Pancreas (tissue), 10 donors: ENCODE measurements at regions not wholly inside any gene's neighbourhood (a gene's known extent, or its start where the extent isn't known, plus 50 kb on each side); places are given as distances from the start of the nearest gene placed in this dataset.

Source experiments
- ATAC-seq, 4 donors: fragments of 200-7000 bp; cut with Tn5 transposase; one replicate each; pipeline versions ENCODE4 v1.8.0 to v1.9.1; 2020; ENCODE audit warnings: mild to moderate bottlenecking in 4 of 4, moderate library complexity in 4 of 4
- DNase-seq, 6 donors: peaks; one replicate each; pipeline ENCODE4 v3.0.0-alpha.2; 2020
- FAIRE-seq: peaks from 2 replicates; lab custom pipeline; 2012; peaks lifted over from hg19 to GRCh38; lab: Jason Lieb, UNC
- H3K27ac ChIP-seq, 4 donors: fragments of 200-600 bp; sonication (generic); 1 replicate in 3 of 4; 2 replicates in 1 of 4; pipeline versions ENCODE4 v1.5.0 to v1.8.0; 2020
- H3K27me3 ChIP-seq, 4 donors: fragments of 200-600 bp; one replicate each; pipeline ENCODE4 v1.8.0; 2021
- H3K36me3 ChIP-seq, 3 donors: fragments of 200-600 bp; sonication (generic) in 1 of 3; one replicate each; pipeline versions ENCODE4 v1.5.0 to v1.8.0; 2020 to 2021
- H3K4me1 ChIP-seq, 3 donors: fragments of 200-600 bp; one replicate each; pipeline ENCODE4 v1.8.0; 2021
- H3K4me3 ChIP-seq, 4 donors: fragments of 200-600 bp; sonication (generic) in 2 of 4; one replicate each; pipeline versions ENCODE4 v1.5.0 to v1.8.0; 2020 to 2021
- H3K9me3 ChIP-seq, 4 donors: fragments of 200-600 bp; one replicate each; pipeline ENCODE4 v1.8.0; 2021
- WGBS, 2 donors: extraction: QIAGEN DNeasy Blood & Tissue Kit; methylation state at CpG; one replicate each; pipeline ENCODE4 v1.1.7; 2013; 5-methylcytosine and 5-hydroxymethylcytosine counted together
- intact Hi-C, 3 donors: fragments of 100-400 bp; cut with DNase I; formaldehyde crosslinking; loops; one replicate each; pipeline versions ENCODE4 v1.11.1 to v1.14.2; 2022
- TF ChIP-seq, protein P1 (sequence below), 4 donors: fragments of 200-600 bp; sonication (generic) in 3 of 4; IDR thresholded peaks; one replicate each; pipeline versions ENCODE4 v1.5.0 to v1.8.0; 2021; ENCODE audit warnings: antibody characterized with exemption in 4 of 4
- donor health status: healthy with polysubstance abuse.
- donor health status: DM: no; HTN: no; CAD: no; lungs with moderate emphysema.
- donor health status: DM: no; HTN: no; CAD: no.
- donor health status: control.
- donor health status: control.
- donor health status: Bipolar disorder and iron deficiency.
- donor health status: DM: yes; HTN: yes; CAD: no.
- donor health status: DM: no; HTN: no; CAD: no.
- donor health status: DM: no; HTN: no; CAD: no.
- donor health status: DM: yes; HTN: yes; CAD: no.

DNA sequence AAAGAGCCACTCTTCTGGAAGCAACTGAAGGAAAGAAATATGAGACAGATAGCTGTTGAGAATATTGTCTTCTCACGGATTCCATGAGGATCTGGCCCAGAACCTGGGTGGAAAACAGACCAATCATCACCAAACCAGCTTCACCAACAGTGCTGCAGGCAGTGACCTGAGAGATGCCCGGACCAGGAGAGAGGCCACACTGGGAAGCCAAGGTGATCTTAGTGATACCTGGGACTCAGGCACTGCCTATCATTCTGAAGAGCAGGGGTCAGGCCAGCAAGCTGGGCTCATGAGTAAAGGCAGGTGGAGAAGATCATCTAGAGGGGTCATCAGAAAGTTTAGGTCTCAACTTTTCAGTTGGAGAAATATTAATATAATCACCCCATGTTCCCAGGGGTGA, 595.8 kb upstream of the CADM1 start:
- DNase-seq (no peak), FAIRE-seq (no peak), ATAC-seq (no peak)
- no peaks in the 10 kb centered on the region for H3K4me1 ChIP-seq
- H3K4me3 ChIP-seq, result no peak overlapping the region
- intact Hi-C loops, result no loop called here
- no peaks in the 10 kb centered on the region for H3K9me3 ChIP-seq
- no peaks in the 10 kb centered on the region for H3K36me3 ChIP-seq
- no peak overlapping the region for H3K27ac ChIP-seq
- H3K27me3 ChIP-seq, result no peaks in the 10 kb centered on the region
- TF ChIP-seq, protein P1, sequence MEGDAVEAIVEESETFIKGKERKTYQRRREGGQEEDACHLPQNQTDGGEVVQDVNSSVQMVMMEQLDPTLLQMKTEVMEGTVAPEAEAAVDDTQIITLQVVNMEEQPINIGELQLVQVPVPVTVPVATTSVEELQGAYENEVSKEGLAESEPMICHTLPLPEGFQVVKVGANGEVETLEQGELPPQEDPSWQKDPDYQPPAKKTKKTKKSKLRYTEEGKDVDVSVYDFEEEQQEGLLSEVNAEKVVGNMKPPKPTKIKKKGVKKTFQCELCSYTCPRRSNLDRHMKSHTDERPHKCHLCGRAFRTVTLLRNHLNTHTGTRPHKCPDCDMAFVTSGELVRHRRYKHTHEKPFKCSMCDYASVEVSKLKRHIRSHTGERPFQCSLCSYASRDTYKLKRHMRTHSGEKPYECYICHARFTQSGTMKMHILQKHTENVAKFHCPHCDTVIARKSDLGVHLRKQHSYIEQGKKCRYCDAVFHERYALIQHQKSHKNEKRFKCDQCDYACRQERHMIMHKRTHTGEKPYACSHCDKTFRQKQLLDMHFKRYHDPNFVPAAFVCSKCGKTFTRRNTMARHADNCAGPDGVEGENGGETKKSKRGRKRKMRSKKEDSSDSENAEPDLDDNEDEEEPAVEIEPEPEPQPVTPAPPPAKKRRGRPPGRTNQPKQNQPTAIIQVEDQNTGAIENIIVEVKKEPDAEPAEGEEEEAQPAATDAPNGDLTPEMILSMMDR (IDR thresholded peaks at IDR 0.05), result no peak
- 66 to 77% methylated on average over 2 of the region's 2 CpGs for WGBS, 2 donors

DNA sequence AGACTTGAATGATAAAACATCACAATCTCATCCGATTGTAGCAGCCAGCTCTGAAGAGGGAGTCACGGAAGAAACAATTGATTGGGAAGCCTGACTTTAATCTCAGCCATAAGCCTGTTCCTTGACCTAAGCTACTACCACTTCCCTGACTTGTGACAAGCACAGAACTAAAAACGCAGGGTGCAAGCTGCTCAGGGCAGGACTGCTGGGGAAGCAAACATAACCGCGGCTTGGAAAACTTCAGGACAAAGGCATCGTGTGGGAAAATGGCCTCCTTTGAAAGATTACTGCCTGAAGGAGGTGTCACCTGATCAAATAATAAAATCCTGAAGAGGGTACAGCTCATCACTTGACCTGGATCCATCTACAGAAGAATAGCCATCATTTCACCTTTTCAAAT, 595.3 kb upstream of the CADM1 start:
- Histone ChIP-seq H3K27me3 (no peaks in the 10 kb centered on the region), H3K27ac (no peak overlapping the region), H3K4me1 (no peaks in the 10 kb centered on the region), H3K4me3 (no peak overlapping the region), H3K9me3 (no peaks in the 10 kb centered on the region), H3K36me3 (no peaks in the 10 kb centered on the region)
- intact Hi-C loops, result no loop called here
- TF ChIP-seq, protein P1 (IDR thresholded peaks at IDR 0.05), result no peak
- ATAC-seq (no peak), FAIRE-seq (no peak), DNase-seq (no peak)
- WGBS, 2 donors, result 48 to 55% methylated on average over 6 of the region's 6 CpGs

DNA sequence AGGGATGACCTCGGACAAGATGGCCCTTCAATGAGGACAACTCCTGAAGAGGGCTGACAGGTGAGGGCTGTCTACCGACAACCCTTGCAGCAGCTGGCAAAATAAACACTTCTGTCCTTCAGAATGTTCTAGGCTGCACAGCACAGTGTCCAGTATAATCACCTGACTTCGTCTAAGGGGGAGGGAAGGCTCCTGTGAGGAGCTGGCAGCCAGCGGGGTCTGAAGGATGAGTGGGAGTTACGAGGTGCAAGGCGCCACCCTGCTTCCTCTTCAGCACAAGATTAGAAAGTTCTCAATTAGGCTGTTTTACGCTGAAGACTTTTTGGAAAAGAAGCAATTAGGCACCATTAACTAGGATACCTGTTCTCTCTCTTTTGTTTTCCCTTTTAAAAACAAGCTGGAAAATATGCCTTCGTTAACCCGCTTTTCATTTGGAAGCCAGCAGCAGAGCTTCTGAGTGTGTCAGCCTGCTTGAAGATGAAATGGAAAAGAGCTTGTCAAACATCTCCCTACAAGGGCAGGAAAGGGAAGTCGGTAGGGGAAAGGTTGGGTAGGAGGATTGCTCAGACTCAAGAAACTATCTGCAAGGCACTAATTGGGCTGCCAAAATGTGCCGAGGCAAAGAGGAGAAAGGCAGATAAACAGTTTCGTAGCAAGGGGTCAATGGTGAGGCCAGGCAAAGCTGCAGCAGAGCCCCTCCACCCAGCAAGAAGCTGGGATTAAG, 592.2 kb upstream of the CADM1 start:
- Histone ChIP-seq H3K4me1 (no peaks in the 10 kb centered on the region), H3K4me3 (no peak overlapping the region), H3K27me3 (no peaks in the 10 kb centered on the region), H3K36me3 (no peaks in the 10 kb centered on the region), H3K9me3 (no peaks in the 10 kb centered on the region), H3K27ac (no peak overlapping the region)
- intact Hi-C loops, result no loop called here
- TF ChIP-seq, protein P1 (IDR thresholded peaks at IDR 0.05), result no peak
- 51 to 57% methylated on average over 12 of the region's 12 CpGs for WGBS, 2 donors
- no peak for ATAC-seq
- no peak for DNase-seq
- no peak for FAIRE-seq

DNA sequence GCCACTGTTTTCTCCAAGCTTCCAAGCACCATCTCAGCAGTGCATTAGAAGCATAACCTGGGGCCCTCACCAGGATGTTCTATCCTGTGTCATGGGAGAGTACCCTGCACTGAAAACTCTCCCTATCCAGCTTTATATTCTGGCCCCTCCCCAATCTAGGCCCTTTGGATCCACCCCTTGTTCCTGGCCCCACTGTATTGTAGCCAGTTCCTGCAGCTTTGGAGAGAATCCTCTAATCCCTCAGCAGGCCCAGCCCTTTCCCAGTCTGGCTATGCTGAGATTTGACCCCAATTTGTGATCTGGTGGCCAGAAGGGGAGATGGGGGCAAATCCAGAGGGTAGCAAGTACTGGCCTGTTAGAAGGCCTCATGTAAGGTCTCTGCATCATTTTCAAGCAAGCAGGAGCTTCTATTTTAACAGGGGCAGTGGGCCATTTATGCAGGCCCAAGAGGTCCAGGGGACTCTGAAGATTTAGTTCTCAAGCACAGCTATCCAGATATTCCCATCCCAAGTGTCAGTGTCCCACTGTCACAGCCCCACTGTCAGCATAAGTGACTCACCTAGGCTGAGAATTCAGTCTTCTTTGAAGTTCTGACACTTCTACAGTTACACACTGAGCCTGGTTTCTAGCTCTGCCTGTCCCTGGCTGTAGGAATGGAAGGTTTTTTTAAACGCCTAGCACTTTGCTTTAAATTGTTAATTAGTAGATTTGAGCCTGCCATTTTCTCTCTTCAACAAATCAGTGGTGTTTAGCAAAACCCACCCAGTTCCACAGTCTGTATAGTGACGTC, 589.5 kb upstream of the CADM1 start:
- DNase-seq (no peak), ATAC-seq (no peak), FAIRE-seq (no peak)
- no peaks in the 10 kb centered on the region for H3K36me3 ChIP-seq
- intact Hi-C loops, result no loop called here
- TF ChIP-seq, protein P1 (IDR thresholded peaks at IDR 0.05), result no peak
- no peak overlapping the region for H3K27ac ChIP-seq
- 61 to 66% methylated on average over 2 of the region's 2 CpGs for WGBS, 2 donors
- no peaks in the 10 kb centered on the region for H3K4me1 ChIP-seq
- no peak overlapping the region for H3K4me3 ChIP-seq
- H3K9me3 ChIP-seq, result no peaks in the 10 kb centered on the region
- H3K27me3 ChIP-seq, result no peaks in the 10 kb centered on the region

DNA sequence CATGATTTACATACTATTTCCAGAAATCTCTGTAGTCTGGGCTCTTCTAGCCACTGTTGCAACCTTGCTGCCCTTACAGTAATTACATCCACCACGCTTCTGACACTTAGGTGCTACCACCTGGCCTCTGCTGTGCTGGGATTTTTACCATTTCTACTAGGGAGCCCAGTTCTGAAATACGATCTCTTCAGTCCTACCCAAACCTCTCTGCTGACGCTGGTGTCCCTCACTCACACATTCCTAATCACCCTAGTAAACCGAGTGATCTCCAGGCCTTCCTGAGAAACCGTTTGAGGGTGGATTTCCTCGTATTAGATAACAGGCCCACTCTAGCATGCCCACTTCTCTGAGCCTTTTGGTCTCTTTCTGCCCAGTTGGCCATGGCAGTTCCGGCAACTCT, 588.9 kb upstream of the CADM1 start:
- TF ChIP-seq, protein P1 (IDR thresholded peaks at IDR 0.05), result no peak
- ATAC-seq, result no peak
- intact Hi-C loops, result no loop called here

More for the DNA sequence above, 588.9 kb upstream of the CADM1 start:
- Histone ChIP-seq H3K36me3 (no peaks in the 10 kb centered on the region), H3K27ac (no peak overlapping the region), H3K4me1 (no peaks in the 10 kb centered on the region), H3K27me3 (no peaks in the 10 kb centered on the region), H3K9me3 (no peaks in the 10 kb centered on the region), H3K4me3 (no peak overlapping the region)
- DNase-seq (no peak), FAIRE-seq (no peak)
- WGBS, 2 donors, result 73 to 76% methylated on average over 7 of the region's 7 CpGs
